ENCODE measurements at regions not wholly inside any gene's neighbourhood (a gene's known extent, or its start where the extent isn't known, plus 50 kb on each side); places are given as distances from the start of the nearest gene placed in this dataset.

DNA sequence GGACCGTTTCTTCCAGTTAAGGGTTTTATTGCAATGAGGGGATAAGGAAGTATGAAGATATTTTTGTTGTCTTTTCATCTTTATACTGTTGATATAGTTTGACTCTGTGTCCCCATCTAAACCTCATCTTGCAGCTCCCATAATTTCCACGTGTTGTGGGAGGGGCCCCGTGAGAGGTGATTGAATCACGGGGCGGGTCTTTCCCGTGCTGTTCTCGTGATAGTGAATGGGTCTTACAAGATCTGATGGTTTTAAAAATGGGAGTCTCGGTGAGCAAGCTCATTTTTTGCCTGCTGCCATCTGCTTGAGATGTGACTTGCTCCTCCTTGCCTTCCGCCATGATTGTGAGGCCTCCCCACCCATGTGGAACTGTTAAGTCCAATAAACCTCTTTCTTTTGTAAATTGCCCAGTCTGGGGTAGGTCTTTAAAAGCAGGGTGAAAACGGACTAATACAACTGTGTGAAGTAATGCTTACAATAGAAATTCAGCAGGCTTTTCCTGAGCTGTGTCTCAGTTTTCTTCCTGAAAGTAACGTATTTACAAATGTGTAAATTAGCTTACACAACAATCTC, 377.3 kb downstream of the SIPA1L2 start:
- Histone ChIP-seq H2AFZ (no peak overlapping the region), H3K4me2 (ENCODE audit: low read length) (no peak overlapping the region), H3K36me3 (ENCODE audit: control insufficient read depth, insufficient read depth, low read length) (no peaks in the 10 kb centered on the region), H3K27ac (no peak overlapping the region), H3K4me1 (no peaks in the 10 kb centered on the region), H3K27me3 (ENCODE audit: control insufficient read depth, insufficient read depth, low read length) (no peaks in the 10 kb centered on the region), H3K9me3 (ENCODE audit: control insufficient read depth, low read length) (no peaks in the 10 kb centered on the region), H3K9ac (no peak overlapping the region), H3K79me2 (no peaks in the 10 kb centered on the region), H3K4me3 (ENCODE audit: low read depth, low read length) (no peak overlapping the region)
- TF ChIP-seq, protein P1, sequence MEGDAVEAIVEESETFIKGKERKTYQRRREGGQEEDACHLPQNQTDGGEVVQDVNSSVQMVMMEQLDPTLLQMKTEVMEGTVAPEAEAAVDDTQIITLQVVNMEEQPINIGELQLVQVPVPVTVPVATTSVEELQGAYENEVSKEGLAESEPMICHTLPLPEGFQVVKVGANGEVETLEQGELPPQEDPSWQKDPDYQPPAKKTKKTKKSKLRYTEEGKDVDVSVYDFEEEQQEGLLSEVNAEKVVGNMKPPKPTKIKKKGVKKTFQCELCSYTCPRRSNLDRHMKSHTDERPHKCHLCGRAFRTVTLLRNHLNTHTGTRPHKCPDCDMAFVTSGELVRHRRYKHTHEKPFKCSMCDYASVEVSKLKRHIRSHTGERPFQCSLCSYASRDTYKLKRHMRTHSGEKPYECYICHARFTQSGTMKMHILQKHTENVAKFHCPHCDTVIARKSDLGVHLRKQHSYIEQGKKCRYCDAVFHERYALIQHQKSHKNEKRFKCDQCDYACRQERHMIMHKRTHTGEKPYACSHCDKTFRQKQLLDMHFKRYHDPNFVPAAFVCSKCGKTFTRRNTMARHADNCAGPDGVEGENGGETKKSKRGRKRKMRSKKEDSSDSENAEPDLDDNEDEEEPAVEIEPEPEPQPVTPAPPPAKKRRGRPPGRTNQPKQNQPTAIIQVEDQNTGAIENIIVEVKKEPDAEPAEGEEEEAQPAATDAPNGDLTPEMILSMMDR (IDR thresholded peaks at IDR 0.05) = no peak

DNA sequence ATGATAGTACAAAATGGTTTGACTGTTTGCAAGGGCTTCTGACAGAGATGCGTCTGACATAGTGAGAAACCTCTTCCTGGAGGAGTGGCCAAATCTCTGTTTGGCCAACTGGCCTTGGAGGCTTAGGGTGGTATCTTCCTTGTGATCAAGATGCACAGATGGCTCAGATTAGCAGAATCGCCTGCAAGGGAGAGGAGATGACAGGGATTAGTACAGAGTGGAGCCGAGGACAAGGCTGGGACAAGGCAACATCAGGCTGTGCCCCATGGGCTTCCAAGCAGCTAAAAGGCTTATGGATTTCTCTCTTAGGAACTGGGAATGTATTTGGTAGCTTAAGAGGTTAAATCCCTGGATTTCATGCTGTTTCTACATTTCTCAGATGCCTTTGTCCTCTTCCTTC, 379.1 kb downstream of the SIPA1L2 start:
- H3K4me1 ChIP-seq = no peaks in the 10 kb centered on the region
- H3K4me2 ChIP-seq (ENCODE audit: low read length) = no peak overlapping the region
- no peaks in the 10 kb centered on the region for H3K79me2 ChIP-seq
- H3K9me3 ChIP-seq (ENCODE audit: control insufficient read depth, low read length) = no peaks in the 10 kb centered on the region
- H3K4me3 ChIP-seq (ENCODE audit: low read depth, low read length) = no peak overlapping the region
- H3K27ac ChIP-seq = no peak overlapping the region
- no peak overlapping the region for H3K9ac ChIP-seq
- H3K36me3 ChIP-seq (ENCODE audit: control insufficient read depth, insufficient read depth, low read length) = no peaks in the 10 kb centered on the region
- H3K27me3 ChIP-seq (ENCODE audit: control insufficient read depth, insufficient read depth, low read length) = no peaks in the 10 kb centered on the region
- TF ChIP-seq, protein P1 (IDR thresholded peaks at IDR 0.05) = no peak
- H2AFZ ChIP-seq = no peak overlapping the region

DNA sequence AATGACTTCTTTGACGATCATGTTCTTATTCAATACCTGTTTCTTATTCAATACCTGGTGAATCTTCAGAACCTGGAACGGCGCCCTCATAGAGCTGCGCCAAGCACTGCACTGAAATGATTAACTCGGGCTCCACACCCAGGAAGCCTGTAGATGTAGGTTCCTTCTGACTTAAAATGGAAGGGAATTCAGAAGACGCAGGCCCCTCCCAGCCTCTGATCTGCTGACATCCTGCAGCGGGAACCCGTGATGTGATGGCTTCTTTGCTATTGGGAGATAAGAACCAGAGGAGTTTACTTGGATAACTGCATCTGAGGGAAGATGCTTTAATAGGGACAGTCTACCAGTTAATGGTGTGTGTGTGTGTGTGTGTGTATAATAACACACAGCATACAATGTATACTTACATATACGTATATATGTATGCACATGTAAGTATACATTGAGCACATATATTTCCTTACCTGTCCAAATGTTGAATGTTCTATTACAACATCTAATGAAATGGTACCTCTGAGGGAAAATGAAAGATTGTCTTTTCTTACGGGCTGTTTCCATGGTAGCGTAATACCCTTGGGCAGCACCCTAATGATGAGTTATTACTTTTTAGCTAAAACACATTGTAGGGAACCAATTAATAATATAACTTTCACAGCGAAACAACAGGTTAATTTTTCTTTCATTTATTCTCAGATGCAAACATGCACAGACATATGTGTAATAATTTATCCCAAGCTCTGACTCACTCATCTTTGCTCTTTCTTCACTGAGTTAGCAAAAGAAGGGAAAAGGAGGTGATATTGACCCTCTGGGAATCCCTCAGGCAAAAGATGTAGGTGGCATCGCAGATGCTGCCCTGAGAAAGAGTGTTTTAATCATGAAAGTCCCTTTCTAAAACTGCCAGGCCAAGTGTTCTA, 379.8 kb downstream of the SIPA1L2 start:
- Histone ChIP-seq H3K4me2 (ENCODE audit: low read length) (no peak overlapping the region), H3K36me3 (ENCODE audit: control insufficient read depth, insufficient read depth, low read length) (no peaks in the 10 kb centered on the region), H3K9me3 (ENCODE audit: control insufficient read depth, low read length) (no peaks in the 10 kb centered on the region), H2AFZ (no peak overlapping the region), H3K27ac (no peak overlapping the region), H3K27me3 (ENCODE audit: control insufficient read depth, insufficient read depth, low read length) (no peaks in the 10 kb centered on the region), H3K4me3 (ENCODE audit: low read depth, low read length) (no peak overlapping the region), H3K4me1 (no peaks in the 10 kb centered on the region), H3K79me2 (no peaks in the 10 kb centered on the region), H3K9ac (no peak overlapping the region)
- TF ChIP-seq, protein P1 (IDR thresholded peaks at IDR 0.05) = no peak

DNA sequence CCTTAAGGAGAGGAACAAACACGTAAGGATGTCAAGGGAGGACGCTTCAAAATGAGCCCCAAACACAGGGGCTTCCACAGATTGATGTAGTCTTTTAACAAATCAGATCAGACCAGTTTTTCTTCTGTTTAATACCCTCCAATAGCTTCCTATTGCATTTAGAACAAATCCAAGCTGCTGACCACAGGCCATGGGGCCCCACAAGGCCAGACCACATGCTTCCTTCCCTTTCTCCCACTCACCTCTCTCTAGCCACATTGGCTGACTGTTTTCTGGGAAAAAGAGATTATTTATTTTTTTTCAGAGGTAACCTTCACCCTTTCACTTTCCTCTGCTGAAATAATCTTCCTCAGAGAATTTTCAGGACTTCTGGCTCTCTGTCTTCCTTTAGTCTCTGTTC, 380.6 kb downstream of the SIPA1L2 start:
- Histone ChIP-seq H3K4me2 (ENCODE audit: low read length) (no peak overlapping the region), H3K27me3 (ENCODE audit: control insufficient read depth, insufficient read depth, low read length) (no peaks in the 10 kb centered on the region), H2AFZ (no peak overlapping the region), H3K9ac (no peak overlapping the region), H3K9me3 (ENCODE audit: control insufficient read depth, low read length) (no peaks in the 10 kb centered on the region), H3K4me1 (no peaks in the 10 kb centered on the region), H3K27ac (no peak overlapping the region), H3K79me2 (no peaks in the 10 kb centered on the region), H3K36me3 (ENCODE audit: control insufficient read depth, insufficient read depth, low read length) (no peaks in the 10 kb centered on the region), H3K4me3 (ENCODE audit: low read depth, low read length) (no peak overlapping the region)
- TF ChIP-seq, protein P1 (IDR thresholded peaks at IDR 0.05) = no peak
